ENCODE measurements at regions not wholly inside any gene's neighbourhood (a gene's known extent, or its start where the extent isn't known, plus 50 kb on each side); places are given as distances from the start of the nearest gene placed in this dataset.

DNA sequence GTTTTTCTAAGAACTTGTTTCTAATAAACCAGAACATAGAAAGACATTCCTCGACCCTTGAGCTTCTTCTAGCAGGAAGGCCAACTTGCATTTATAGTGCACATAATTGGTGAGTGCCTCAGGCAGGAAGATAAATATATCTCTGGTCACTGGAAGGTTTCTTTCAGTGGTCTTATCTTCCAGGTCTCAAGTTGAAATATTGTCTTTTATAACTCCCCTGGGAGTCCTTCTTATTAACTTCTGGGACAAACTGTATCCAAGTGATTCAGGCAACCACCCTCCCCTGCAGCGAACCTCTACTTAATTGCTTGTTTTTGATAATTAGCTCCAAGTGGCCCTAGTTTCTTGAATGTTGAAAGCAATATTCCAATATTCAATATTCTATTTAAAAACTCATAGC lies 346.8 kb upstream of the GOLIM4 start:
- H3K9me3 ChIP-seq (ENCODE audit: control insufficient read depth, low read length) = no peaks in the 10 kb centered on the region
- no peaks in the 10 kb centered on the region for H3K27me3 ChIP-seq (ENCODE audit: control insufficient read depth, insufficient read depth, low read length)
- no peaks in the 10 kb centered on the region for H3K36me3 ChIP-seq (ENCODE audit: control insufficient read depth, insufficient read depth, low read length)
- H3K9ac ChIP-seq (ENCODE audit: low read length) = no peak overlapping the region
- no peaks in the 10 kb centered on the region for H3K4me1 ChIP-seq (ENCODE audit: control insufficient read depth, insufficient read depth, low read length)
- no peak overlapping the region for H3K4me3 ChIP-seq (ENCODE audit: low read length)

- Histone ChIP-seq H3K36me3 (ENCODE audit: control insufficient read depth, insufficient read depth, low read length) (no peaks in the 10 kb centered on the region), H3K27me3 (ENCODE audit: control insufficient read depth, insufficient read depth, low read length) (no peaks in the 10 kb centered on the region), H3K9me3 (ENCODE audit: control insufficient read depth, low read length) (no peaks in the 10 kb centered on the region), H3K9ac (ENCODE audit: low read length) (no peak overlapping the region), H3K4me3 (ENCODE audit: low read length) (no peak overlapping the region), H3K4me1 (ENCODE audit: control insufficient read depth, insufficient read depth, low read length) (no peaks in the 10 kb centered on the region)
Measured at GRCh38 chr3:168436245-168436724, 340.6 kb upstream of the GOLIM4 start.

GRCh38 chr3:168431491-168431890 lies 335.8 kb upstream of the GOLIM4 start:
- H3K9ac ChIP-seq (ENCODE audit: low read length) = no peak overlapping the region
- H3K4me1 ChIP-seq (ENCODE audit: control insufficient read depth, insufficient read depth, low read length) = no peaks in the 10 kb centered on the region
- no peak overlapping the region for H3K4me3 ChIP-seq (ENCODE audit: low read length)
- no peaks in the 10 kb centered on the region for H3K36me3 ChIP-seq (ENCODE audit: control insufficient read depth, insufficient read depth, low read length)
- H3K27me3 ChIP-seq (ENCODE audit: control insufficient read depth, insufficient read depth, low read length) = no peaks in the 10 kb centered on the region
- H3K9me3 ChIP-seq (ENCODE audit: control insufficient read depth, low read length) = no peaks in the 10 kb centered on the region

DNA sequence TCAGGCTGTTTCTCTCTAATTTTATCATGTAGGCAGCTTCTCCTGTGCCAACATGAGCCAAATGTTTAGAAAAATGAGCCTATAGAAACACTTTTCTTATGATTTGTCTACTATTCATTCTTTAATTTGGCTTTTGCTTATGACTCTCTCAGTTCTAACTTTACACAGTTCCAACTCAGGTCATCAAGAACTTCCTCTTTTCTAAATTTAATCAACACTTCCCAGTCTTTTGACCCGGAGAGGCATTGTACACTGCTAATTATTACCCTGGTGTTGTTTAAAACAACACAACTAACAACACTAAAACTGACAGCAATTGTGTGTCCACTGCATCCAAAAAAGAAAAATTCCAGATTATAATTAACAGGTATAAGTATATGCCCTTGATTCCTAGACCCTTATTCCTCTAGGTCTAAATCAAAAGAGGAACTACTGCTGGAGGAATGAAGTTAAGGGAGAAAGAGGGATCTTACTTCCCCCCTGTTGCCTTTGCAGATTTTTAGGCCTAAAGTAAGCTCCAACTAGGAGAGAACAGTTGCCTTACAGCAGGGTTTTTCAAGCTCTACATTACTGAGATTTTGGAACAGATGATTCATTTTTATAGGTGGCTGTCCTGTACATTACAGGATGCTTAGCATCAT lies 332.2 kb upstream of the GOLIM4 start:
- Histone ChIP-seq H3K4me3 (ENCODE audit: low read length) (no peak overlapping the region), H3K36me3 (ENCODE audit: control insufficient read depth, insufficient read depth, low read length) (no peaks in the 10 kb centered on the region), H3K9ac (ENCODE audit: low read length) (no peak overlapping the region), H3K9me3 (ENCODE audit: control insufficient read depth, low read length) (no peaks in the 10 kb centered on the region), H3K27me3 (ENCODE audit: control insufficient read depth, insufficient read depth, low read length) (no peaks in the 10 kb centered on the region), H3K4me1 (ENCODE audit: control insufficient read depth, insufficient read depth, low read length) (peaks cover 6% of the 10 kb centered on the region)

DNA sequence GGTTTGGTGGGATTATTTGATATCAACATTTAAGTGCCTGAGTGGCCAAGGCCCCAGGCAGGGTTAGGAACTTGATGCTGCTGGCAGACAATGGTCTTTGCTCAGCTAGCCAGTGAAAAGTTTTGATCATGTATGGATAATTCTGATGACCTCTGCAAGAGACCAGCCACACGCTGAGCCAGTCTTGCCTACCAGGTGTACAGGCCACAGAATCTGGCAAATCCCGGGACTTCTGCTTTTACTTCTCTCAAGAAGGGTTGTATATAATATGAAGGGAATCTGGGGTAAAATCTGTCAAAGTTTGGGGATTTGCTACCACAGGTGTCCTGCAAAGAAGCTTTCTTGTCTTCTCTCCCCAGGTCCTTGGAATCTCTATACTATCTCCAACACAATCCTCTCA lies 331.4 kb upstream of the GOLIM4 start:
- H3K4me1 ChIP-seq (ENCODE audit: control insufficient read depth, insufficient read depth, low read length) = peaks cover 6% of the 10 kb centered on the region
- H3K36me3 ChIP-seq (ENCODE audit: control insufficient read depth, insufficient read depth, low read length) = no peaks in the 10 kb centered on the region
- no peak overlapping the region for H3K4me3 ChIP-seq (ENCODE audit: low read length)
- H3K9ac ChIP-seq (ENCODE audit: low read length) = no peak overlapping the region
- no peaks in the 10 kb centered on the region for H3K9me3 ChIP-seq (ENCODE audit: control insufficient read depth, low read length)
- H3K27me3 ChIP-seq (ENCODE audit: control insufficient read depth, insufficient read depth, low read length) = no peaks in the 10 kb centered on the region

DNA sequence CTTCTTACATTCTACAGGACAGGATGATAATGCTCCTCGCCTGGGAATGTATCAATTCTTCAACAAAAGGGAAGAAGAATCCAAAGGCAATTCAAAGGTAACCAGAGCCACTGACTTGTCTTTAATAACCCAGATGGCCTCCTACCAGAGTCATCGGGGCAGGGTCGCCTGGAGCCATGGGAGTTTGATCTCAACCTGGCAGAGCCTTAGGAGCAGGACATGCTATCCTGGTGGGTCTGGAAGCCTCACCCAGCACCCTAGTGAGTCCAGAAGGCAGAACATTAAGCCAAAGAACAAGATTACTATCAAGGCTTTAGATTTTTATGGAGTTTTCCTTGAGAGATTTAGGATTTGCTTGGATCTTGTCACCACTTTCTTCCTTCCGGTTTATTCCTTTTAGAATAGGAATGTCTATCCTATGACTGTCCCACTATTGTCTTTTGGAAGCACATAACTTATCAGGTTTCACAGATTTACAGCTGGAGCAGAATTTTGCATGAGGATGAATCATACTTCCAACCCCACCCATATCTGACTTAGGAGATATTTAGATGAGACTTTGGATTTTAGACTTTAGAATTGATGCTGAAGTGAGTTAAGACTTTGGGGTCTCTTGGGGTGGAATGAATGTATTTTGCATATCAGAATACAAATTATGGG lies 330.3 kb upstream of the GOLIM4 start:
- H3K9me3 ChIP-seq (ENCODE audit: control insufficient read depth, low read length) = no peaks in the 10 kb centered on the region
- H3K4me1 ChIP-seq (ENCODE audit: control insufficient read depth, insufficient read depth, low read length) = peaks cover 6% of the 10 kb centered on the region
- H3K27me3 ChIP-seq (ENCODE audit: control insufficient read depth, insufficient read depth, low read length) = no peaks in the 10 kb centered on the region
- no peak overlapping the region for H3K4me3 ChIP-seq (ENCODE audit: low read length)
- H3K9ac ChIP-seq (ENCODE audit: low read length) = no peak overlapping the region
- no peaks in the 10 kb centered on the region for H3K36me3 ChIP-seq (ENCODE audit: control insufficient read depth, insufficient read depth, low read length)

DNA sequence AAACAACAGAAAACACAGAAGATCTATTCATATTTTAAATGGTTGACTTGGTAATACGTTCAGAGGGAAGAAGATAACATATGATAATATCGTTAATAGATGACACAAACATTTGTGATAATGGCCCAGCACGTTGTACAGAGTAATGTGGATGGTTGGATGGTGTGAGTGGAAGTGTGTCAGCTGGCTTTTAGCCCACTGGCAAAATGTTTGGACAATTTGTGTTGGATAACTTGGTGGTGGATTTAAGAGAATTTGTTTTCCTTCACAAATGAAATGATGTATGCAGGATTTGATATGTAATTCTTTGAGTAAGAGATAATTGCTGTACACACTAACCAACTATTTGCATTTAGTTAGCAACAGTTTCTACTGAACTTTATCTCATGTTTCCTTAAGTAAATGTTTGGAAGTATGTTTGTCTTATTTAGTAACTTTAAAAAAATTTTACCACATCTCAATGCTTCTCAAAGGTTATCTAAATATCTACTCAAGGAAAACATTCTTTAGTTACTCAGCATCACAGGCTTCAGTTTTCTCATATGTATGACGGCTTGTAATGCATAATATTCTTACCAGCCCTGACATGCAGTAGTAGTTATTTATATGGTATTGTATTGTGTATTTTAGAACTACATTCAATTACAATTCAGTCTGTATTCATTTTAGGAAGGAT lies 328.5 kb upstream of the GOLIM4 start:
- Histone ChIP-seq H3K4me3 (ENCODE audit: low read length) (no peak overlapping the region), H3K36me3 (ENCODE audit: control insufficient read depth, insufficient read depth, low read length) (no peaks in the 10 kb centered on the region), H3K27me3 (ENCODE audit: control insufficient read depth, insufficient read depth, low read length) (no peaks in the 10 kb centered on the region), H3K9me3 (ENCODE audit: control insufficient read depth, low read length) (no peaks in the 10 kb centered on the region), H3K9ac (ENCODE audit: low read length) (no peak overlapping the region), H3K4me1 (ENCODE audit: control insufficient read depth, insufficient read depth, low read length) (peaks cover 6% of the 10 kb centered on the region)

- H3K4me1 ChIP-seq (ENCODE audit: control insufficient read depth, insufficient read depth, low read length) = peaks cover 6% of the 10 kb centered on the region
- no peaks in the 10 kb centered on the region for H3K36me3 ChIP-seq (ENCODE audit: control insufficient read depth, insufficient read depth, low read length)
- H3K9ac ChIP-seq (ENCODE audit: low read length) = no peak overlapping the region
- no peaks in the 10 kb centered on the region for H3K9me3 ChIP-seq (ENCODE audit: control insufficient read depth, low read length)
- H3K4me3 ChIP-seq (ENCODE audit: low read length) = no peak overlapping the region
- H3K27me3 ChIP-seq (ENCODE audit: control insufficient read depth, insufficient read depth, low read length) = no peaks in the 10 kb centered on the region
Measured at GRCh38 chr3:168422843-168423242, 327.1 kb upstream of the GOLIM4 start.

DNA sequence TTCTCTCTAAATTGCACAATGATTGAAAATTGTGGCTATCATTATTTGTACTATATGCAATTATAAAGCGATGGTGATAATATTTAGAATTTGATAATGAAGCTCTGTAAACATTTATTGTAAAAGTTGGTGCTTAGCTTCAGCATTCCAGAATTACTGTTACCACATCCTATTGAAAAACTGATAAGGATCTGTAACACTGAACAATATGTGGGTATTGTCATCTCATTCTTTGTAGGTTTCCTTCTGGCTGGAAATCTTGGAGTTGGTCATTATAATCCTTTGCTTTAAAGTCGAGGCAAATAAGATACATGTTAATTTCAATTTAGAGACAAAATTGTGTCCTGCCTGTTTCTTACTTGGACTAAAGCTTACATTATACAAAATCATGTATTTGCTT lies 323.4 kb upstream of the GOLIM4 start:
- Histone ChIP-seq H3K9me3 (ENCODE audit: control insufficient read depth, low read length) (no peaks in the 10 kb centered on the region), H3K4me1 (ENCODE audit: control insufficient read depth, insufficient read depth, low read length) (no peaks in the 10 kb centered on the region), H3K9ac (ENCODE audit: low read length) (no peak overlapping the region), H3K4me3 (ENCODE audit: low read length) (no peak overlapping the region), H3K27me3 (ENCODE audit: control insufficient read depth, insufficient read depth, low read length) (no peaks in the 10 kb centered on the region), H3K36me3 (ENCODE audit: control insufficient read depth, insufficient read depth, low read length) (no peaks in the 10 kb centered on the region)

GRCh38 chr3:168417016-168417415 lies 321.3 kb upstream of the GOLIM4 start:
- Histone ChIP-seq H3K4me3 (ENCODE audit: low read length) (no peak overlapping the region), H3K9ac (ENCODE audit: low read length) (no peak overlapping the region), H3K27me3 (ENCODE audit: control insufficient read depth, insufficient read depth, low read length) (no peaks in the 10 kb centered on the region), H3K9me3 (ENCODE audit: control insufficient read depth, low read length) (no peaks in the 10 kb centered on the region), H3K4me1 (ENCODE audit: control insufficient read depth, insufficient read depth, low read length) (no peaks in the 10 kb centered on the region), H3K36me3 (ENCODE audit: control insufficient read depth, insufficient read depth, low read length) (no peaks in the 10 kb centered on the region)

GRCh38 chr3:168416446-168416845 lies 320.7 kb upstream of the GOLIM4 start:
- H3K9ac ChIP-seq (ENCODE audit: low read length) = no peak overlapping the region

GRCh38 chr3:168414149-168414548 lies 318.4 kb upstream of the GOLIM4 start:
- Histone ChIP-seq H3K9ac (ENCODE audit: low read length) (no peak overlapping the region), H3K4me3 (ENCODE audit: low read length) (no peak overlapping the region), H3K36me3 (ENCODE audit: control insufficient read depth, insufficient read depth, low read length) (no peaks in the 10 kb centered on the region), H3K9me3 (ENCODE audit: control insufficient read depth, low read length) (no peaks in the 10 kb centered on the region), H3K4me1 (ENCODE audit: control insufficient read depth, insufficient read depth, low read length) (no peaks in the 10 kb centered on the region), H3K27me3 (ENCODE audit: control insufficient read depth, insufficient read depth, low read length) (no peaks in the 10 kb centered on the region)

More at GRCh38 chr3:168416446-168416845, 320.7 kb upstream of the GOLIM4 start:
- no peaks in the 10 kb centered on the region for H3K9me3 ChIP-seq (ENCODE audit: control insufficient read depth, low read length)
- no peaks in the 10 kb centered on the region for H3K36me3 ChIP-seq (ENCODE audit: control insufficient read depth, insufficient read depth, low read length)
- H3K4me3 ChIP-seq (ENCODE audit: low read length) = no peak overlapping the region
- no peaks in the 10 kb centered on the region for H3K27me3 ChIP-seq (ENCODE audit: control insufficient read depth, insufficient read depth, low read length)
- H3K4me1 ChIP-seq (ENCODE audit: control insufficient read depth, insufficient read depth, low read length) = no peaks in the 10 kb centered on the region
